H9 (cell line): ENCODE measurements at regions not wholly inside any gene's neighbourhood (a gene's known extent, or its start where the extent isn't known, plus 50 kb on each side); places are given as distances from the start of the nearest gene placed in this dataset.
"Not testable (repeated sequence)": the region's sequence is repeated elsewhere in the genome, so short reads cannot be mapped to it uniquely, and the experiment has no call there.

Experiments
- DNase-seq: peaks from one replicate; pipeline ENCODE4 v3.0.0-alpha.2; 2017
- H2AFZ ChIP-seq: one replicate; pipeline ENCODE4 v1.6.1; 2013; ENCODE audit warnings: mild to moderate bottlenecking, low read length, control low read depth, moderate library complexity
- H2AK5ac ChIP-seq: 2 replicates; pipeline ENCODE4 v1.6.1; 2013; ENCODE audit warnings: low read length, control low read depth, mixed read lengths; ENCODE audit not compliant: insufficient read length
- H2BK120ac ChIP-seq: one replicate; pipeline ENCODE4 v1.6.1; 2013; ENCODE audit warnings: low read depth, mild to moderate bottlenecking, low read length, control low read depth, inconsistent platforms; ENCODE audit not compliant: poor library complexity, severe bottlenecking
- H2BK12ac ChIP-seq: 2 replicates; pipeline ENCODE4 v1.6.1; 2013; ENCODE audit warnings: low read length, control low read depth, mixed read lengths, low read depth; ENCODE audit not compliant: insufficient read length
- H2BK15ac ChIP-seq: 2 replicates; pipeline ENCODE4 v1.6.1; 2013; ENCODE audit warnings: low read depth, low read length, control low read depth
- H2BK20ac ChIP-seq: one replicate; pipeline ENCODE4 v1.6.1; 2013; ENCODE audit warnings: low read depth, mild to moderate bottlenecking, low read length, control low read depth, inconsistent platforms; ENCODE audit not compliant: poor library complexity, severe bottlenecking
- H2BK5ac ChIP-seq: 2 replicates; pipeline ENCODE4 v1.6.1; 2013; ENCODE audit warnings: low read length, control low read depth, mixed read lengths; ENCODE audit not compliant: insufficient read length
- H3K14ac ChIP-seq: 2 replicates; pipeline ENCODE4 v1.6.1; 2013; ENCODE audit warnings: low read length, control low read depth; ENCODE audit not compliant: insufficient read depth
- H3K18ac ChIP-seq: 2 replicates; pipeline ENCODE4 v1.6.1; 2013; ENCODE audit warnings: low read depth, mild to moderate bottlenecking, mixed read lengths, low read length, control low read depth; ENCODE audit not compliant: insufficient read length
- H3K23ac ChIP-seq: 2 replicates; pipeline ENCODE4 v1.6.1; 2013; ENCODE audit warnings: low read length, control low read depth, mixed read lengths, low read depth; ENCODE audit not compliant: insufficient read length
- H3K23me2 ChIP-seq: 2 replicates; pipeline ENCODE4 v1.6.1; 2013; ENCODE audit warnings: low read depth, mild to moderate bottlenecking, mixed read lengths, low read length, control low read depth; ENCODE audit not compliant: insufficient read length, poor library complexity, severe bottlenecking
- H3K27ac ChIP-seq: 2 replicates; pipeline ENCODE4 v1.5.1; 2013; ENCODE audit warnings: low read length, control low read depth, mixed read lengths, low read depth; ENCODE audit not compliant: insufficient read length
- H3K27me3 ChIP-seq: 2 replicates; pipeline ENCODE4 v1.6.1; 2013; ENCODE audit warnings: low read length, control low read depth, inconsistent platforms; ENCODE audit not compliant: insufficient read depth
- H3K4ac ChIP-seq: 2 replicates; pipeline ENCODE4 v1.6.1; 2013; ENCODE audit warnings: low read depth, mild to moderate bottlenecking, control low read depth, inconsistent platforms, low read length, moderate library complexity
- H3K4me1 ChIP-seq: 2 replicates; pipeline ENCODE4 v1.6.1; 2013; ENCODE audit warnings: low read length, control low read depth, inconsistent platforms; ENCODE audit not compliant: insufficient read depth
- H3K4me2 ChIP-seq: 2 replicates; pipeline ENCODE4 v1.6.1; 2013; ENCODE audit warnings: low read length, control low read depth, mixed read lengths; ENCODE audit not compliant: insufficient read length, insufficient read depth
- H3K56ac ChIP-seq: 2 replicates; pipeline ENCODE4 v1.6.1; 2013; ENCODE audit warnings: low read depth, mild to moderate bottlenecking, mixed read lengths, low read length, control low read depth; ENCODE audit not compliant: insufficient read length
- H3K79me1 ChIP-seq: 2 replicates; pipeline ENCODE4 v1.6.1; 2013; ENCODE audit warnings: low read depth, mild to moderate bottlenecking, moderate library complexity, low read length, control low read depth, inconsistent platforms; ENCODE audit not compliant: insufficient read depth, poor library complexity, severe bottlenecking
- H3K79me2 ChIP-seq: 2 replicates; pipeline ENCODE4 v1.6.1; 2013; ENCODE audit warnings: low read length, control low read depth, inconsistent platforms; ENCODE audit not compliant: insufficient read depth
- H3K9ac ChIP-seq: 2 replicates; pipeline ENCODE4 v1.6.1; 2013; ENCODE audit warnings: low read length, control low read depth, mixed read lengths; ENCODE audit not compliant: insufficient read length; ENCODE audit errors: extremely low read depth
- H3K9me3 ChIP-seq: one replicate; pipeline ENCODE4 v1.6.1; 2013; ENCODE audit warnings: low read depth, low read length, inconsistent platforms; ENCODE audit not compliant: control insufficient read depth
- H3T11ph ChIP-seq: one replicate; pipeline ENCODE4 v1.6.1; 2013; ENCODE audit warnings: mild to moderate bottlenecking, low read length, control low read depth, inconsistent platforms
- H4K20me1 ChIP-seq: one replicate; pipeline ENCODE4 v1.6.1; 2013; ENCODE audit not compliant: control insufficient read depth, insufficient read length, insufficient read depth
- H4K5ac ChIP-seq: 2 replicates; pipeline ENCODE4 v1.6.1; 2013; ENCODE audit warnings: low read depth, mild to moderate bottlenecking, mixed read lengths, low read length, control low read depth; ENCODE audit not compliant: insufficient read length
- H4K8ac ChIP-seq: replicated peaks from 2 replicates; pipeline ENCODE4 v1.6.1; 2013; ENCODE audit warnings: low read length, control low read depth, mixed read lengths, low read depth; ENCODE audit not compliant: insufficient read length
- H4K91ac ChIP-seq: 2 replicates; pipeline ENCODE4 v1.6.1; 2013; ENCODE audit warnings: low read depth, mild to moderate bottlenecking, moderate library complexity, mixed read lengths, low read length, control low read depth; ENCODE audit not compliant: insufficient read length
- H3K27ac Mint-ChIP-seq, 3 experiments: 2 replicates in 2 of 3; 3 replicates in 1 of 3; pipeline ENCODE4 v1.8.0; 2020 to 2021; ENCODE audit warnings: mixed read lengths in 3 of 3, mild to moderate bottlenecking in 1 of 3, moderate library complexity in 1 of 3
- H3K27me3 Mint-ChIP-seq: 2 replicates; pipeline ENCODE4 v1.8.0; 2021; ENCODE audit warnings: low read depth, mild to moderate bottlenecking, moderate library complexity, mixed read lengths
- H3K36me3 Mint-ChIP-seq, 3 experiments: 2 replicates in 2 of 3; 3 replicates in 1 of 3; pipeline ENCODE4 v1.8.0; 2020 to 2021; ENCODE audit warnings: low read depth in 3 of 3, mixed read lengths in 3 of 3; ENCODE audit not compliant: insufficient read depth in 1 of 3
- H3K4me1 Mint-ChIP-seq, 2 experiments: 2 replicates each; pipeline ENCODE4 v1.8.0; 2020; ENCODE audit warnings: mixed read lengths in 2 of 2
- H3K4me3 Mint-ChIP-seq, 2 experiments: 2 replicates in 1 of 2; 3 replicates in 1 of 2; pipeline ENCODE4 v1.8.0; 2020 to 2021; ENCODE audit warnings: mild to moderate bottlenecking in 2 of 2, mixed read lengths in 2 of 2, moderate library complexity in 1 of 2
- H3K9me3 Mint-ChIP-seq, 2 experiments: 2 replicates in 1 of 2; 3 replicates in 1 of 2; pipeline ENCODE4 v1.8.0; 2020; ENCODE audit warnings: mild to moderate bottlenecking in 2 of 2, mixed read lengths in 2 of 2, moderate library complexity in 1 of 2
- CTCF ChIP-seq: fragments of 200-600 bp; sonication (generic); conservative IDR thresholded peaks from 3 replicates; pipeline ENCODE4 v1.8.0; 2021; ENCODE audit warnings: antibody characterized with exemption, mild to moderate bottlenecking
- WGBS: extraction: QIAGEN DNeasy Blood & Tissue Kit; methylation state at CpG from one replicate; pipeline ENCODE4 v1.1.7; 2013; ENCODE audit warnings: missing lambda C conversion rate, low lambda C conversion rate, mixed read lengths; ENCODE audit not compliant: insufficient read length; ENCODE audit errors: extremely low coverage; 5-methylcytosine and 5-hydroxymethylcytosine counted together

GRCh38 chr13:90654970-90655369 lies 692.5 kb upstream of the MIR17HG start:
- Histone ChIP-seq H3K79me2 (no peaks in the 10 kb centered on the region), H3K9ac (no peak overlapping the region), H2AK5ac (no peak overlapping the region), H2BK120ac (no peak overlapping the region), H3K79me1 (no peaks in the 10 kb centered on the region), H3T11ph (no peak overlapping the region), H3K4ac (no peak overlapping the region), H3K4me2 (no peak overlapping the region), H3K4me1 (no peaks in the 10 kb centered on the region), H2AFZ (no peak overlapping the region), H4K20me1 (no peaks in the 10 kb centered on the region), H3K9me3 (peaks cover 12% of the 10 kb centered on the region), H4K91ac (no peak overlapping the region), H3K18ac (no peak overlapping the region), H3K27ac (no peak overlapping the region), H3K56ac (no peak overlapping the region), H3K14ac (no peak overlapping the region), H4K5ac (no peak overlapping the region), H3K23ac (no peak overlapping the region), H2BK12ac (no peak overlapping the region), H2BK20ac (no peak overlapping the region), H3K27me3 (no peaks in the 10 kb centered on the region), H2BK15ac (no peak overlapping the region), H2BK5ac (no peak overlapping the region), H4K8ac (no peak overlapping the region), H3K23me2 (no peaks in the 10 kb centered on the region)
- Mint-ChIP-seq H3K27me3 (no peaks in the 10 kb centered on the region; the same call in 1 of the 2 replicates), H3K9me3 (peaks cover 29 to 32% of the 10 kb centered on the region in 2 experiments), H3K27ac (no peak overlapping the region), H3K36me3 (peaks cover 13 to 25% (median 23%) of the 10 kb centered on the region in 3 experiments), H3K4me1 (no peaks in the 10 kb centered on the region), H3K4me3 (no peak overlapping the region)
- TF ChIP-seq CTCF = no peak
- no peak for DNase-seq
- no CpG with 5 or more reads among the region's 1 CpG for WGBS

DNA sequence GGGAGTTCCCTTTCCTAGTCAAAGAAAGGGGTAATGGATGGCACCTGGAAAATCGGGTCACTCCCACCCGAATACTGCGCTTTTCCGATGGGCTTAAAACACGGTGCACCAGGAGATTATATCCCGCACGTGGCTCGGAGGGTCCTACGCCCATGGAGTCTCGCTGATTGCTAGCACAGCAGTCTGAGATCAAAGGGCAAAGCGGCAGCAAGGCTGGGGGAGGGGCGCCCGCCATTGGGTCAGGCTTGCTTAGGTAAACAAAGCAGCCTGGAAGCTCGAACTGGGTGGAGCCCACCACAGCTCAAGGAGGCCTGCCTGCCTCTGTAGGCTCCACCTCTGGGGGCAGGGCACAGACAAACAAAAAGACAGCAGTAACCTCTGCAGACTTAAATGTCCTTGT lies 683.3 kb upstream of the MIR17HG start:
- not testable (repeated sequence) for H4K91ac ChIP-seq, H3K18ac ChIP-seq, H3K79me2 ChIP-seq, H3K4me3 Mint-ChIP-seq, H3K9ac ChIP-seq, H4K20me1 ChIP-seq, H3K36me3 Mint-ChIP-seq, H3K4me1 Mint-ChIP-seq, H3K9me3 ChIP-seq, H4K8ac ChIP-seq, H3T11ph ChIP-seq, H3K23ac ChIP-seq, H3K4me2 ChIP-seq, H4K5ac ChIP-seq, H3K14ac ChIP-seq, H3K23me2 ChIP-seq, H3K27me3 ChIP-seq, H3K56ac ChIP-seq, H3K27me3 Mint-ChIP-seq, H3K79me1 ChIP-seq, H3K27ac ChIP-seq, H2BK20ac ChIP-seq, H3K4me1 ChIP-seq, H2AK5ac ChIP-seq, H3K4ac ChIP-seq, H3K27ac Mint-ChIP-seq, H2BK120ac ChIP-seq, H2BK5ac ChIP-seq, H2AFZ ChIP-seq, H2BK15ac ChIP-seq, H2BK12ac ChIP-seq
- peaks cover 9 to 18% of the 10 kb centered on the region in 2 experiments for H3K9me3 Mint-ChIP-seq
- WGBS = no CpG with 5 or more reads among the region's 14 CpGs
- DNase-seq = peak; percentile 56
